Heart right ventricle (tissue), 16 donors: ENCODE measurements at regions not wholly inside any gene's neighbourhood (a gene's known extent, or its start where the extent isn't known, plus 50 kb on each side); places are given as distances from the start of the nearest gene placed in this dataset.

Experiments used
- ATAC-seq, 8 donors: fragments of 200-7000 bp; cut with Tn5 transposase; one replicate each; pipeline ENCODE4 v1.9.1; 2020; ENCODE audit warnings: mild to moderate bottlenecking in 8 of 8, moderate library complexity in 8 of 8, moderate number of reproducible peaks in 1 of 8
- DNase-seq, 2 donors: peaks; one replicate each; pipeline ENCODE4 v3.0.0-alpha.2; 2020
- H3K27ac ChIP-seq, 10 donors: fragments of 200-600 bp; sonication (generic) in 2 of 10; one replicate each; pipeline versions ENCODE4 v1.5.0 to v1.8.0; 2020 to 2022; ENCODE audit warnings: mild to moderate bottlenecking in 3 of 10
- H3K27me3 ChIP-seq, 7 donors: fragments of 200-600 bp; one replicate each; pipeline ENCODE4 v1.8.0; 2021 to 2022; ENCODE audit warnings: mild to moderate bottlenecking in 2 of 7
- H3K36me3 ChIP-seq, 9 donors: fragments of 200-600 bp; sonication (generic) in 1 of 9; one replicate each; pipeline versions ENCODE4 v1.5.0 to v1.8.0; 2020 to 2022; ENCODE audit warnings: mild to moderate bottlenecking in 2 of 9
- H3K4me1 ChIP-seq, 9 donors: fragments of 200-600 bp; sonication (generic) in 1 of 9; one replicate each; pipeline versions ENCODE4 v1.5.0 to v1.8.0; 2020 to 2022; ENCODE audit warnings: mild to moderate bottlenecking in 4 of 9
- H3K4me3 ChIP-seq, 10 donors: fragments of 200-600 bp; sonication (generic) in 2 of 10; one replicate each; pipeline versions ENCODE4 v1.5.0 to v1.8.0; 2020 to 2022; ENCODE audit warnings: mild to moderate bottlenecking in 7 of 10, moderate library complexity in 2 of 10
- H3K9me3 ChIP-seq, 11 donors: fragments of 200-600 bp in 10 of 11; sonication (generic) in 2 of 11; one replicate each; pipeline versions ENCODE4 v1.5.0 to v1.8.0; 2013 to 2022; ENCODE audit warnings: mild to moderate bottlenecking in 2 of 11, control low read depth in 1 of 11, moderate library complexity in 1 of 11
- CTCF ChIP-seq, 9 donors: fragments of 200-600 bp; sonication (generic) in 2 of 9; IDR thresholded peaks; one replicate each; pipeline versions ENCODE4 v1.5.0 to v1.8.0; 2021 to 2022; ENCODE audit warnings: antibody characterized with exemption in 9 of 9, mild to moderate bottlenecking in 5 of 9, moderate library complexity in 1 of 9
- WGBS, 2 donors: extraction: QIAGEN DNeasy Blood & Tissue Kit; methylation state at CpG; one replicate each; pipeline ENCODE4 v1.1.7; 2013; ENCODE audit warnings: inconsistent platforms in 1 of 2; 5-methylcytosine and 5-hydroxymethylcytosine counted together
- intact Hi-C, 10 donors: fragments of 100-400 bp; cut with DNase I; formaldehyde crosslinking; loops; one replicate each; pipeline versions ENCODE4 v1.11.1 to v1.14.2; 2022
- donor health status: Arrhythmogenic right ventricular cardiomyopathy.
- donor health status: ischemic (EF 13 %, LVEDD 7.1; RV severe dilation, severe dysfunction).
- donor health status: healthy with polysubstance abuse.
- donor health status: DM: no; HTN: yes; CAD: no.
- donor health status: DM: no; HTN: no; CAD: no.
- donor health status: ischemic (EF 25% LVEDD 6.9; RV normal size, moderate dysfunction).
- donor health status: ischemic (EF 25% LVEDD 5.7; RV mildly dilated, moderate dysfunction).
- donor health status: healthy.
- donor health status: DM: yes; HTN: yes; CAD: no.
- donor health status: Ischemic cardiomyopathy.
- donor health status: ischemic (EF 35%, LVEDD 5.7; RV mildly dilated, moderate dysfunction).
- donor health status: nonischemic (EF 11% LVEDD 7.7; RV severe dilation, severe dysfunction).
- donor health status: DM: yes; HTN: yes; CAD: no.
- donor health status: PGD.
- donor health status: ischemic (EF 29% LVEDD 5.4; RV normal size, mild dysfunction).
- donor health status: nonischemic (EF 23%, LVEDD 6.1; RV moderate dilation, normal function).

GRCh38 chr10:10053051-10053450, 964.6 kb upstream of the CELF2 start:
- Histone ChIP-seq H3K9me3 (no peaks in the 10 kb centered on the region), H3K4me3 (no peak overlapping the region), H3K36me3 (no peaks in the 10 kb centered on the region), H3K27ac (no peak overlapping the region), H3K27me3 (no peaks in the 10 kb centered on the region), H3K4me1 (peaks cover 0 to 9% (median 0%) of the 10 kb centered on the region in 9 donors)
- ATAC-seq, result no peak
- no peak for DNase-seq
- WGBS, 2 donors, result 78 to 93% methylated on average over 9 of the region's 9 CpGs
- intact Hi-C loops, result no loop called here
- no peak for TF ChIP-seq CTCF (IDR thresholded peaks at IDR 0.05)

DNA sequence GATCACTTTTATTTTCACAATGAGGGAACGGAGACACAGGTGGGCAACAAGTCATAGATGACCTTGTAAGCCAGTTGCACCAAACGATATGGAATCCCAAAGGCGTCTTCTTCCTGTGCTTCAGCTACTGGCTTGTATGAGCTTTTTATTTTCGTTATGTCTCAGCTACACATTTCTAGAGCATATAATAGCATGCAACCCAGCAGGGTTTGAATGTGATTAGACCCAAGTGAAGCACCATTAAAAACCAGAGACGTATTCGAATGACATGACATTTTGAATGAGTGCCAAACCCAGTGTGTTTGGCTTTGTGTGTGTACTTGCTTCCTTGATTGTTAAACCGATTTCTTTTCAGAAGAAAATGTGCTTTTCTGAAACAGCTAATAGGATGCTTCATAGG, 963.2 kb upstream of the CELF2 start:
- ATAC-seq (no peak), DNase-seq (no peak)
- Histone ChIP-seq H3K4me3 (no peak overlapping the region), H3K9me3 (no peaks in the 10 kb centered on the region), H3K36me3 (no peaks in the 10 kb centered on the region), H3K27ac (no peak overlapping the region), H3K4me1 (peaks cover 0 to 9% (median 0%) of the 10 kb centered on the region in 9 donors), H3K27me3 (no peaks in the 10 kb centered on the region)
- TF ChIP-seq CTCF (IDR thresholded peaks at IDR 0.05), result no peak
- 75% methylated on average over 7 of the region's 7 CpGs for WGBS, 2 donors
- intact Hi-C loops, result no loop called here

- ATAC-seq (no peak), DNase-seq (no peak)
- H3K27me3 ChIP-seq, result no peaks in the 10 kb centered on the region
- H3K9me3 ChIP-seq, result no peaks in the 10 kb centered on the region
- no peak for TF ChIP-seq CTCF (IDR thresholded peaks at IDR 0.05)
- intact Hi-C loops, result no loop called here
- H3K4me3 ChIP-seq, result no peak overlapping the region
- H3K27ac ChIP-seq, result no peak overlapping the region
- no peaks in the 10 kb centered on the region for H3K36me3 ChIP-seq
- 58 to 62% methylated on average over 4 of the region's 4 CpGs for WGBS, 2 donors
- peaks cover 0 to 9% (median 0%) of the 10 kb centered on the region in 9 donors for H3K4me1 ChIP-seq
These were observed 961.8 kb upstream of the CELF2 start for GRCh38 chr10:10055656-10056442.

DNA sequence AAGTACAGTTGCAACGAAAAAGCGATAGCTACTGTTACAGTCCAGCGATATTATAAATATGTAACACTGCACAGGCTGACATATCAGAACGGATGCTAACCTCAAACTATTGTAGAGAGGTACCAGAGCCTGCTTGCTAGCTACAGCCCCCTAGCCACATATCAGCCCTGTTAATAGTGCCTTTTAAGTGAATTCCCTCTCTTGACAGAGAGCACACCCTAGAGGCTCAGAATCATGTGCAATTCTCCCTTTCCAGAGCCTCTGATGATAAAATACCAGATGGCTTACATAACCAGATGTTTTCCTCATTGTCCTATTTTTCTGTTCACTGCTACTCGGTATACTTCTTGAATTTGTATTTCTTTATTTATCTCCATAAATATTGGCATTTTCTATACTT, 960.7 kb upstream of the CELF2 start:
- ATAC-seq, result peak in 6 of 8 donors; percentile 37 to 72 (median 48)
- Histone ChIP-seq H3K9me3 (no peaks in the 10 kb centered on the region), H3K4me1 (peaks cover 0 to 9% (median 0%) of the 10 kb centered on the region in 9 donors), H3K27me3 (no peaks in the 10 kb centered on the region), H3K27ac (no peak overlapping the region), H3K4me3 (no peak overlapping the region), H3K36me3 (no peaks in the 10 kb centered on the region)
- 49 to 50% methylated on average over 5 of the region's 5 CpGs for WGBS, 2 donors
- intact Hi-C loops, result no loop called here
- peak in 4 of 9 donors; percentile 13 to 40 (median 30) for TF ChIP-seq CTCF (IDR thresholded peaks at IDR 0.05)
- DNase-seq, result no peak
